GM12878 (cell line): ENCODE measurements at regions not wholly inside any gene's neighbourhood (a gene's known extent, or its start where the extent isn't known, plus 50 kb on each side); places are given as distances from the start of the nearest gene placed in this dataset.

ENCODE experiments used
- EP300 ChIP-seq, 2 experiments: fragments of 150-350 bp in 1 of 2; IDR thresholded peaks; 2 replicates each; pipeline ENCODE4 v1.6.1; 2011 to 2012; ENCODE audit warnings: low read depth in 2 of 2, low read length in 2 of 2, borderline replicate concordance in 1 of 2, improper control_type of control experiment in 1 of 2, inconsistent platforms in 1 of 2; ENCODE audit not compliant: control insufficient read depth in 1 of 2
- EZH2 ChIP-seq: IDR thresholded peaks from 2 replicates; pipeline ENCODE4 v1.6.1; 2012; ENCODE audit warnings: low read depth, mild to moderate bottlenecking, control low read depth, inconsistent platforms, low read length, borderline replicate concordance; ENCODE audit not compliant: control insufficient read depth

DNA sequence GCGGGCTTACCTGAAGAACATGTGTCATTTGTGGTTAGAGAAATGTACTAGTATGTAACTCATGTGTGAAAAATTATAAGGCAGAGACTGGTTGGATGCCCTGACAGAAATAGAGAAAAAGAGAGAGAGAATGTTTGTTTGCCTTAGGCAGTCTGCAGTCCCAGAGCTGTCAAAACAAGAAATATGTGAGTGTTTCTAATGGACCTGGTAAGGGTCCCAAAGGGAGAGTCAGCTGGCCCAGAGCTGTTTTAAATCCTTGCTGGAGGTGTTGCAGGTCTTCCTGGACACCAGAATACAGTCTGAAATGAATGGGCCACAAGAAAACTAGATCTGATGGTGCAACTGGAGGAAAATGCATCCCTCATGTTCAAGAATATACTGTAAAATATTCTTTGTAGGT is 158.3 kb upstream of the OGFRL1 start:
- TF ChIP-seq EP300 (IDR thresholded peaks at IDR 0.05; ENCODE audit: borderline replicate concordance in 1 of 2, control insufficient read depth in 1 of 2, low read depth in 2 of 2, low read length in 2 of 2) (no peak), EZH2 (no peak)
